ENCODE measurements at regions not wholly inside any gene's neighbourhood (a gene's known extent, or its start where the extent isn't known, plus 50 kb on each side); places are given as distances from the start of the nearest gene placed in this dataset.

GRCh38 chrY:7449860-7450259, 538.3 kb upstream of the AMELY start:
- no peak overlapping the region for H3K27ac ChIP-seq
- no peak for TF ChIP-seq POLR2A (IDR thresholded peaks at IDR 0.05)
- no peak for TF ChIP-seq CTCF (IDR thresholded peaks at IDR 0.05)
- no peak overlapping the region for H3K4me3 ChIP-seq (replicated peaks in 1 of 3)
- no peaks in the 10 kb centered on the region for H3K27me3 ChIP-seq
- intact Hi-C loops (cut with DNase I), result no loop called here
- no peaks in the 10 kb centered on the region for H3K9me3 ChIP-seq
- DNase-seq, result no peak
- 74 to 77% methylated on average over 2 of the region's 2 CpGs for WGBS, 2 donors
- H3K4me1 ChIP-seq, result no peaks in the 10 kb centered on the region
- no peaks in the 10 kb centered on the region for H3K36me3 ChIP-seq

- no peak for DNase-seq
- intact Hi-C loops (cut with DNase I), result no loop called here
- no peaks in the 10 kb centered on the region for H3K36me3 ChIP-seq
- no peak overlapping the region for H3K27ac ChIP-seq
- whole genome bisulfite sequencing, 2 donors, result 72 to 92% methylated on average over 3 of the region's 3 CpGs
- no peaks in the 10 kb centered on the region for H3K27me3 ChIP-seq
- no peaks in the 10 kb centered on the region for H3K4me1 ChIP-seq
- TF ChIP-seq POLR2A (IDR thresholded peaks at IDR 0.05) (no peak), CTCF (IDR thresholded peaks at IDR 0.05) (no peak)
- no peaks in the 10 kb centered on the region for H3K9me3 ChIP-seq
- H3K4me3 ChIP-seq (replicated peaks in 1 of 3), result no peak overlapping the region
Measured at GRCh38 chrY:7448687-7449086, 537.1 kb upstream of the AMELY start.

DNA sequence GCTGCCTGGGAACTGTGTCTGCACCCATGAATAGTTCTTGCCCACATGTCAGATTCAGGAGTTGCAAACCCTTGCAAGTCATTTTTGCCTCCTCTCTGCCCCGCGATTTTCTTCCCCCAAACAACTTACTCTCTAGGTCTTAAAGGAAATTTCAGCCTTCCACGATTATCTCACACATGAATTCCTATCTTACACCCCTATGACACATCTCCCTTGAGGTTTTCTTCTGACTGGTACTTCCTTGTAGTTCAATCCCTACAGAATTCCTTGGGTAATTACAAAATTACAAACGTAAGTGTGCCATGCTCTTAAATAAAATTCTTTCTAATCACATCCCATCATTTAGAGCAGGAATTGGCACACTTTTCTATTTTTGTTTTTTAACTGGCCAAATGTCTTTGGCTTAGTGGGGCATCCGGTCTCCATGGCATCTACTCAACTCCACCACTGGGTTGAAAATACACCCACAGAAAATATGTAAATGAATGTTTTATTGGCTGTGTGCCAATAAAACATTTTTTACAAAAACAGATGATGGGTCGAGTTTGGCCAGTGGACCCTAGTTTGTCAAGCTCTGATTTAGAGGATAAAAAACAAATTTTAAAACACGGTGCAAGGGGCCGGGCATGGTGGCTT, 536.4 kb upstream of the AMELY start:
- no peak for TF ChIP-seq CTCF (IDR thresholded peaks at IDR 0.05)
- no peak for TF ChIP-seq POLR2A (IDR thresholded peaks at IDR 0.05)

DNA sequence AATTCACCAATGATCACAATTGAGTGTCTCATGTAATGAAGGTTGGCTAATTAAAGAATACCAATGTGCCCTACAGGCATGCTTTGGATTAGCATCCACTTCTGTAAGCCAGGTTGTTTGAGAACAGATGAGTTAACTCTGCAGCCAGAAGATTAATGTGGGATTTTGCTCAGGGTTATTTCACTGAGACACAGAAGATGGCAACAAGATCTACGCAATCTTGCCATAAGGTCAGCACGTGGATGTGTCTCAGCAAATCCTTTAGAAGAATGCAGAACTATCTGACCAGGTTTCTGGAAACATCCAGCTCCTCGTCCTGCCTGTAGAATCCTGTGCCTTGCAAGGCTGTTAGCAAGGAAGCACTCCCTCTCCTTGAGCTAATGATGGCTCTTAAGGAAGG, 532.6 kb upstream of the AMELY start:
- H3K27ac ChIP-seq, result no peak overlapping the region
- no peaks in the 10 kb centered on the region for H3K27me3 ChIP-seq
- H3K4me1 ChIP-seq, result no peaks in the 10 kb centered on the region
- WGBS, 2 donors, result 62 to 69% methylated on average over 3 of the region's 3 CpGs
- H3K36me3 ChIP-seq, result no peaks in the 10 kb centered on the region
- H3K9me3 ChIP-seq, result no peaks in the 10 kb centered on the region
- no peak overlapping the region for H3K4me3 ChIP-seq (replicated peaks in 1 of 3)
- intact Hi-C loops (cut with DNase I), result no loop called here
- no peak for DNase-seq
- no peak for TF ChIP-seq POLR2A (IDR thresholded peaks at IDR 0.05)
- no peak for TF ChIP-seq CTCF (IDR thresholded peaks at IDR 0.05)

More for the DNA sequence above, 536.4 kb upstream of the AMELY start:
- H3K9me3 ChIP-seq, result no peaks in the 10 kb centered on the region
- DNase-seq, result no peak
- intact Hi-C loops (cut with DNase I), result no loop called here
- 84 to 89% methylated on average over 8 of the region's 8 CpGs for WGBS, 2 donors
- no peak overlapping the region for H3K27ac ChIP-seq
- H3K4me3 ChIP-seq (replicated peaks in 1 of 3), result no peak overlapping the region
- H3K27me3 ChIP-seq, result no peaks in the 10 kb centered on the region
- no peaks in the 10 kb centered on the region for H3K36me3 ChIP-seq
- no peaks in the 10 kb centered on the region for H3K4me1 ChIP-seq

DNA sequence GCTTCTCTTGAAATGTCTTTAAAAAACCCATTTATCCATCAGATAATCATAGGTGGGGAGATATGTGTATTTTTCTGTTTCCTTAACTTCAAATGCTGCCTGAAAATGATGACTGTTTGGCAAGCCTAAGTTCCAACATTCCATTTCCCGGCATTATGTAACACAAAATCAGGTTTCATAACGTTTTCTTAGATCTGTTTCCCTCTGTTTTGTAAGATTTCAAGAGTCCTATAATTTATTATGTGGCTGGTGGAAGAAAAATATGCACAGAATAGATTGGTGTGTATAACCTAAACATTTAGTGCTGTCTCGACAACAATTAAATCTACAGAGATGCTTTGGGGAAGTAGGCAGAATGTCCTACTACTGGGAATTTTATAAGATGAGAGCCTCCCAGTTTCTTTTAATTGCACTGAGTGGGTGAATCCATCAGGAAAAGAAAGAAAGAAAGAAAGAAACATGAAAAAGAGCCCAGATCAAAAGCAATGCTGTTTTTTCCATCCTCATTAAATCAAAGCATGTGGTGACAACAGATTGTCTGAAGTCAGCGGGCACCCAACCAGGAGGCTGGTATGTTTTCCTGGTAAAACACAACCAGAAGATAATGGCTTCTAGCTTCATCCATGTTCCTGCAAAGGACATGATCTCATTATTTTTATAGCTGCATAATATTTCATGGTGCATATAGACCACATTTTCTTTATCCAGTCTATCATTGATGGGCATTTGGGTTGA, 529.4 kb upstream of the AMELY start:
- H3K36me3 ChIP-seq, result no peaks in the 10 kb centered on the region
- no peak for TF ChIP-seq POLR2A (IDR thresholded peaks at IDR 0.05)
- TF ChIP-seq CTCF (IDR thresholded peaks at IDR 0.05), result no peak
- intact Hi-C loops (cut with DNase I), result no loop called here
- no peak for DNase-seq
- WGBS, 2 donors, result 76 to 78% methylated on average over 4 of the region's 4 CpGs
- no peaks in the 10 kb centered on the region for H3K27me3 ChIP-seq
- H3K27ac ChIP-seq, result no peak overlapping the region
- no peaks in the 10 kb centered on the region for H3K9me3 ChIP-seq
- no peaks in the 10 kb centered on the region for H3K4me1 ChIP-seq
- H3K4me3 ChIP-seq (replicated peaks in 1 of 3), result no peak overlapping the region
